ACC112 (cell line): ENCODE measurements at regions not wholly inside any gene's neighbourhood (a gene's known extent, or its start where the extent isn't known, plus 50 kb on each side); places are given as distances from the start of the nearest gene placed in this dataset.
"Not testable (repeated sequence)": the region's sequence is repeated elsewhere in the genome, so short reads cannot be mapped to it uniquely, and the experiment has no call there.

Experiments used
- H2AFZ ChIP-seq: fragments of 200-600 bp; sonication (generic); one replicate; pipeline ENCODE4 v1.6.0; 2017; ENCODE audit warnings: antibody characterized with exemption, low read length; ENCODE audit not compliant: unreplicated experiment
- H3K27ac ChIP-seq: fragments of 200-600 bp; sonication (generic); 2 replicates; pipeline ENCODE4 v1.5.1; 2014; ENCODE audit warnings: low read depth, mild to moderate bottlenecking, antibody characterized with exemption, low read length, moderate library complexity
- H3K27me3 ChIP-seq: fragments of 200-600 bp; sonication (generic); 2 replicates; pipeline ENCODE4 v1.6.1; 2014; ENCODE audit warnings: mild to moderate bottlenecking, antibody characterized with exemption, low read length, moderate library complexity, mixed read lengths; ENCODE audit not compliant: insufficient read depth
- H3K36me3 ChIP-seq: fragments of 200-600 bp; sonication (generic); 2 replicates; pipeline ENCODE4 v1.6.1; 2016; ENCODE audit warnings: mild to moderate bottlenecking, antibody characterized with exemption, low read length, moderate library complexity, mixed read lengths; ENCODE audit not compliant: insufficient read depth
- H3K4me1 ChIP-seq: fragments of 200-600 bp; sonication (generic); one replicate; pipeline ENCODE4 v1.6.1; 2016; ENCODE audit warnings: low read length, mixed read lengths; ENCODE audit not compliant: insufficient read depth, unreplicated experiment, control insufficient read depth
- H3K4me3 ChIP-seq: fragments of 200-600 bp; sonication (generic); 2 replicates; pipeline ENCODE4 v1.5.1; 2014; ENCODE audit warnings: mild to moderate bottlenecking, low read depth, low read length
- H3K79me2 ChIP-seq: fragments of 200-600 bp; sonication (generic); one replicate; pipeline ENCODE4 v1.6.0; 2016; ENCODE audit warnings: low read length; ENCODE audit not compliant: control insufficient read depth, unreplicated experiment, insufficient read depth

DNA sequence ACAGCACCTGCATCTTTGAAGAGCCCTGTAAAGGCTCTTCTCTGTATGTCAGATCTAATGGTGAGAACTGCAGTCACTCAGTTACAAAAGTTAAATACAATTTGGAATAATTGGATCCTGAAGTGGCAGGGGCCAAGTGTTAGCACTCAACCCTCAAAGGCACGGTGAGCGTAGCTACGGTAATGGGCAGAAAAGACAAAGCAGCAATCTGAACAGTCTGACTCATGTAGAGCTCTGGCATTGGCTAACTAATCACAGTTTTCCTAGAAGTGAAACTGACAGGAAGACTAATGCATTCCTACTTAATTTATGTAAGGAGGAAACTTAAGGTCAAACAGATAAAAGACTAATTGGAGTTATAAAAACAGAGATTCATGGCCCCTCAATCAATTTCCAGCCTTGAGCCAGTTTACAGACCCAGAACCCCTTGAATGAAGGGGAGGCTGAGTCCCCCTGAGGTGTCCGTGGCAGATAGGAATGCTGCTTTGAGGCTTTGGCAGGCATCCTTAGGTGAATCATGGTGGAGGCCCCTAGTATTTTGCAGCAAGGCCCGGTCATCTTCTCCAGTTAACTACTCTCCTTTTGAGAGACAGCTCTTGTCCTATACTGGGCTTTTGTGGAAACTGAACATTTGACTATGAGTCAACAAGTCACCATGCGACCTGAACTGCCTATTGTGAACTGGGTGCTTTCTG lies 450.7 kb downstream of the ZNF33B start:
- not testable (repeated sequence) for H3K27ac ChIP-seq, H2AFZ ChIP-seq

DNA sequence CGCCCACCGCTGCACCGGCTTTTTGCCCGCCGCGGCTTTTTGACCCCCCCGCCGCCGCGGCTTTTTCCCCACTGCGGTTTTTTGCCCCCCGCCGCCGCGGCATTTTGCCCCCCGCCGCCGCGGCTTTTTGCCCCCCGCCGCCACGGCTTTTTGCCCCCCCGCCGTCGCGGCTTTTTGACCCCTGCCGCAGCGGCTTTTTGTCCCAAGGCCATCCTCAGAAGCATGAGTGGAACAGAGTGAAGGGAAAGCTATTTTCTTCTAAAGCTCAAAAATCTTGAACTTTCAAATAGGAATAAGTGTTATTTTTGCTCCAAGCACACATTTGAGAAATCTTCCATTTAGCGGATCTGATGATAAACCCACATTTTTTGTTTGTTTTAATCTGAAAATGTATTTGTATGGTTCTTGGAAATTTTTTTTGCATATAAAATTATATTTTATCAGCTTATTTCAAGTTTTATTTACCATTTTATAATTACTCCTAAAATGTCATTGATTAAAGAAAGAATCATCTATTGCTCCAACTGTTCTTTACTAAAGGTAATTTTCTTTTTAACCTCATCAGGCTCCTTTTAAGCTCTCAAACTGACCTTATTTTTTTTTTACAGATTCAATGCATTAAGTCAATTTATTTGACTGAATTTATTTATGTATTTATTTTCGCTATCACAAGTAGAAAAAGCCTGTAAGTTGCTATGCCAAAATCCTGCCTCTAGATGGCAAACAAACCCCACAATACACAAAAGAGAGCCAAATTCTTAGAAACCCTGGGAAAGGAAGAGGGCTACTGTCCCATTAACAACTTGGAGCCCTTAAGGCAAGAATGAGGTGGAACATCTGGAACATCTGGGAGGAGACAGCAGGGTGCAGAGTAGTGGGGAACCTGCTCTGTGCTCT lies 460.3 kb downstream of the ZNF33B start:
- H3K79me2 ChIP-seq, H3K4me1 ChIP-seq, H2AFZ ChIP-seq, H3K36me3 ChIP-seq, H3K27me3 ChIP-seq, H3K4me3 ChIP-seq, H3K27ac ChIP-seq: not testable (repeated sequence)

More for the DNA sequence above, 450.7 kb downstream of the ZNF33B start:
- not testable (repeated sequence) for H3K27me3 ChIP-seq, H3K36me3 ChIP-seq, H3K79me2 ChIP-seq, H3K4me1 ChIP-seq, H3K4me3 ChIP-seq

DNA sequence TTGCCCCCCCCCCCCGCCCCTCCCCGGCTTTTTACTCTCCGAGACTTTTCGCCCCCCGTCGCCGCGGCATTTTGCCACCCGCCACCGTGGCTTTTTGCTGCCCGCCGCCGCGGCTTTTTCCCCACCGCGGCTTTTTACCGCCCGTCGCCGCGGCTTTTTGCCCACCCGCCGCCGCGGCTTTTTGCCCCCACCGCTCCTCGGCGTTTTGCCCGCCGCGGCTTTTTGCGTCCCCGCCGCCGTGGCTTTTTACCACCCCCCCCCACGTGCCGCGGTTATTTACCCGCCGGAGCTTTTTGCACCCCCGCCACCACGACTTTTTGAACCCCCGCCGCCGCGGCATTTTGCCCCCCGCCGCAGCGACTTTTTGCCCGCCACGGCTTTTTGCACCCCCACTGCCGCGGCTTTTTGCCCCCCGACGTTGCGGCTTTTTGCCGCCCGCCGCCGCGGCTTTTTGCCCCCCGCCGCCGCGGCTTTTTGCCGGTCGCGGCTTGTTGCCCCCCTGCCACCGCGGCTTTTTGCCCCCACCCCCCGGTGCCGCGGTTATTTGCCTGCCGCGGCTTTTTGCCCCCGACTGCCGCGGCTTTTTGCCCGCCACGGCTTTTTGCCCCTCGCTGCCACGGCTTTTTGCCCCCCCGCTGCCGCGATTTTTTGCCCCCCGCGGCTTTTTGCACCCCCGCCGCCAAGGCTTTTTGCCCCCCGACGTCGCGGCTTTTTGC lies 461.1 kb downstream of the ZNF33B start:
- Histone ChIP-seq H3K36me3 (no peaks in the 10 kb centered on the region), H3K4me1 (no peaks in the 10 kb centered on the region), H3K27ac (no peak overlapping the region), H3K4me3 (no peak overlapping the region), H3K27me3 (peaks cover 3% of the 10 kb centered on the region; the same call in 1 of the 2 replicates), H2AFZ (no peak overlapping the region), H3K79me2 (no peaks in the 10 kb centered on the region)

DNA sequence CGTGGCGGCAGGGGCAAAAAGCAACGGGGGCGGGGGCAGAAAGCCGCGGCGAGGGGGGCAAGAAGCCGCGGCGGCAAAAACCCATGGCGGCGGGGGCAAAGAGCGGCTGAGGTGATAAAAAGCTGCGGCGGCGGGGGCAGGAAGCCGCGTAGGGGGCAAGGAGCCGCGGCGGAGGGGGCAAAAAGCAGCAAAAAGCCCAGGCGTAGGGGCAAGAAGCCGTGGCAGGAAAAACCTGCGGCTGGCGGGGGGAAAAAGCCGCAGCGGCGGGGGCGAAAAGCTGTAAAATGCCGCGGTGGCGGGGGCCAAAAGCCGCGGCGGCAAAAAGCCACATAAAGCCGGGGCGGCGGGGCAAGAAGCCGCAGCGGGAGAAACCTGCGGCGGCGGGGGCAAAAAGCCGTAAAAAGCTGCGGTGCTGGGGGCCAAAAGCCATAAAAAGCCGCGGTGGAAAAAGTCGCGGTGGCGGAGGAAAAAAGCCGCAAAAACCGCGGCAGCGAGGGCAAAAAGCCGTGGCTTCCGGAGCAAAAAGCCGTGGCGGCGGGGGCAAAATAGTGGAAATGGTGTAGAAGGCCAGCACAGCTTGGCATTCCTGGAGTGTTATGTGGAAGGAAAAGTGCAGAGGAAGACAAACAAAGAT lies 487.8 kb downstream of the ZNF33B start:
- Histone ChIP-seq H3K27ac (no peak overlapping the region), H3K36me3 (no peaks in the 10 kb centered on the region), H3K27me3 (no peaks in the 10 kb centered on the region), H2AFZ (no peak overlapping the region), H3K4me3 (no peak overlapping the region), H3K79me2 (no peaks in the 10 kb centered on the region), H3K4me1 (no peaks in the 10 kb centered on the region)

DNA sequence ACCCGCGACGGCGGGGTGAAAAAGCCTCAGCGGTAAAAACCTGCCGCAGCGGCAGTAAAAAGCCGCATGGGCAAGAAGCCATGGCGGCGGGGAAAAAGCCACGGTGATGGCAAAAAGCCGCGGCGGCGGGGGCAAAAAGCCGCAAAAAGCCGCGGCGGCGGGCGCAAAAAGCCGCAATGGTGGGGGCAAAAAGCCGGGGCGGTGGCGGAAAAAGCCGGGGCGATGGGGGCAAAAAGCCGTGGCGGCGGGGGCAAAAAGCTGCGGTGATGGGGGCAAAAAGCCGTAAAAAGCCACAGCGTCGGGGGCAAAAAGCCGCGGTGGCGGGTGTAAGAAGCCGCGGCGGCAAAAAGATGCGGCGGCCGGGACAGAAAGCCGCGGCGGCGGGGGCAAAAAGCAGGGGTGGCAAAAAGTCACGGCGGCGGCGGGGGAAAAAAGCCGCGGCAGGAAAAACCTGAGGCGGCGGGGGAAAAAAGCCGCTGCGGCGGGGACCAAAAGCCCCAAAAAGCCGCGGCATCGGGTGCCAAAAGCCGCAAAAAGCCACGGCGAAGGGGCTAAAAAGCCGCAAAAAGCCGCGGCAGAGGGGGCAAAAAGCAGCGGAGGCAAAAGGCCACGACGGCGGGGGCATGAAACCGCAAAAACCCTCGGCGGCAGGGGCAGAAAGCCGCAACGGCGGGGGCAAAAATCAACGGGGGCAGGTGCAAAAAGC lies 488.5 kb downstream of the ZNF33B start:
- Histone ChIP-seq H3K27ac (no peak overlapping the region), H3K36me3 (no peaks in the 10 kb centered on the region), H3K79me2 (no peaks in the 10 kb centered on the region)

DNA sequence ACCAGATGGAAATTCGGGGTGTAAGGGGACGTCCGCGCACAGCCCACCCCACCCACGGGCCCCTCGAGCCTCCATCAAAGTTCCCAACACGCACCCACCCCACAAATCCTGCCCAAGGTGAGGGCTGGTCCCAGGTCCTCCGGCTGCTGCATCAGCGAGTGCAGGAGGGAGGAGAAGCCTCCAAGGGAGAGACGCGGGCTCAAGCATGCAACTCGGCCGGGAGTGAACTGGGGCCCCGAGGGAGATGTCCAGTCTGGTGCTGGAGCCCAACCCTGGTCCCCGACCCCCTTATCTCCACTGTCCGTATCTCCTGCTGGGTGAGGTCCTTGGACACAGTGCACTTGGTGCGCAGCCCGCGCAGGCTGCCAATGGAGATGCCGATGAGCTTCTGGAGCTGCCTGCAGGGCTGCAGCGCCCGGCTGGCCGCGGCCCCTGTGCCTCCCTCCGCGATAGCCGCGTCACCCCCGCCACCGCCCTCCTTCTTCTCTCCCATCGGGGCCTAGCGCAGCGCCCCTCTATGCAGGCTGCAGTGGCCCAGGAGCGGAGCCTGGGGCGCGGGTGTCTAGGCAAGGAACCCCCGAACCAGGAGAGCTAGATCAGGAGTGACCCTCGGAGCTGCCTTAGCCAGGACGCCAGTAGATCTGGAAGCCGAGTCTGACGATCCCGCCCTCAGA lies 489.2 kb downstream of the ZNF33B start:
- Histone ChIP-seq H3K27me3 (no peaks in the 10 kb centered on the region), H2AFZ (no peak overlapping the region), H3K4me1 (no peaks in the 10 kb centered on the region), H3K36me3 (no peaks in the 10 kb centered on the region), H3K27ac (no peak overlapping the region), H3K4me3 (no peak overlapping the region), H3K79me2 (no peaks in the 10 kb centered on the region)

More for the DNA sequence above, 488.5 kb downstream of the ZNF33B start:
- no peaks in the 10 kb centered on the region for H3K4me1 ChIP-seq
- H3K4me3 ChIP-seq = no peak overlapping the region
- no peak overlapping the region for H2AFZ ChIP-seq
- H3K27me3 ChIP-seq = no peaks in the 10 kb centered on the region

DNA sequence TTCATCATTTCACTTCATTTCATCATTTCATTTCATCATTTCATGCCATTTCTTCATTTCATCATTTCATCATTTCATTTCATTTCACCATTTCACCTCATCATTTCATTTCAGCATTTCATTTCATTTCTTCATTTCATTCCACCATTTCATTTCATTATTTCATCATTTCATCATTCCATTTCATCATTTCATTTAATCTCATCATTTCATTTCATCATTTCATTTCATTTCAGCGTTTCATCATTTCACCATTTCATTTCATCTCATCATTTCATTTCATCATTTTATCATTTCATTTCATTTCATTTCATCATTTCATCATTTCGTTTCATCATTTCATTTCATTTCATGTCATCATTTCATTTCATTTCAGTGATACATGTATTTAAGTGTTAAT lies 492.2 kb downstream of the ZNF33B start:
- H3K4me1 ChIP-seq, H3K36me3 ChIP-seq, H3K27me3 ChIP-seq, H3K27ac ChIP-seq, H2AFZ ChIP-seq, H3K79me2 ChIP-seq, H3K4me3 ChIP-seq: not testable (repeated sequence)

DNA sequence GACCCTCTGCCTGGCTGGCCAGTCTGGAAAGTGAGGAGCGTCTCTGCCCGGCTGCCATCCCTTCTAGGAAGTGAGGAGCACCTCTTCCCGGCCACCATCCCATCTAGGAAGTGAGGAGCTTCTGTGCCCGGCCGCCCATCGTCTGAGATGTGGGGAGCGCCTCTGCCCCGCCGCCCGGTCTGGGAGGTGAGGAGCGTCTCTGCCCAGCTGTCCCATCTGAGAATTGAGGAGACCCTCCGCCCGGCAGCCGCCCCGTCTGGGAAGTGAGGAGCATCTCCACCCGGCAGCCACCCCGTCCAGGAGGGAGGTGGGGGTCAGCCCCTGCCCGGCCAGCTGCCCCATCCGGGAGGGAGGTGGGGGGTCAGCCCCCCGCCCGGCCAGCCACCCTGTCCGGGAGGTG lies 500.3 kb downstream of the ZNF33B start:
- not testable (repeated sequence) for H3K27ac ChIP-seq, H3K4me3 ChIP-seq, H3K79me2 ChIP-seq, H2AFZ ChIP-seq, H3K27me3 ChIP-seq, H3K36me3 ChIP-seq, H3K4me1 ChIP-seq

DNA sequence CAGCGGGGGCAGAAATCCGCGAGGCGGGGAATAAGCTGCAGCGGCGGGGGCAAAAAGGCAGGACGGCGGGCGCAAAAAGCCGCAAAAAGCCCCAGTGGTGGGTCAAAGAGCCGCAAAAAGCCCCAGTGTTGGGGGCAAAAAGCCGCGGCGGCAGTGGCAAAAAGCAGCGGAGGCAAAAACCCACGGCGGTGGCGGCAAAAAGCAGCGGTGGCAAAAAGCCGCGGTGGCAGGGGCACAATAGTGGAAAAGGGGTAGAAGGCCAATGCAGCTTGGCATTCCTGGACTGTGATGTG lies 525.3 kb downstream of the ZNF33B start:
- Histone ChIP-seq H3K79me2 (no peaks in the 10 kb centered on the region), H3K4me3 (no peak overlapping the region), H3K36me3 (no peaks in the 10 kb centered on the region), H3K4me1 (no peaks in the 10 kb centered on the region), H3K27ac (no peak overlapping the region), H2AFZ (no peak overlapping the region), H3K27me3 (no peaks in the 10 kb centered on the region)
